Suprapubic skin (tissue), 4 donors: ENCODE measurements at regions not wholly inside any gene's neighbourhood (a gene's known extent, or its start where the extent isn't known, plus 50 kb on each side); places are given as distances from the start of the nearest gene placed in this dataset.

Experiments used
- DNase-seq, 2 donors: peaks; one replicate each; pipeline ENCODE4 v3.0.0-alpha.2; 2019; ENCODE audit warnings: low spot score in 2 of 2
- H3K27ac ChIP-seq: fragments of 200-600 bp; sonication (generic); one replicate; pipeline ENCODE4 v1.5.1; 2019
- H3K27me3 ChIP-seq: fragments of 200-600 bp; sonication (generic); one replicate; pipeline ENCODE4 v1.5.1; 2019
- H3K36me3 ChIP-seq: fragments of 200-600 bp; sonication (generic); one replicate; pipeline ENCODE4 v1.5.1; 2019
- H3K4me1 ChIP-seq: fragments of 200-600 bp; sonication (generic); one replicate; pipeline ENCODE4 v1.5.1; 2019
- H3K4me3 ChIP-seq: fragments of 200-600 bp; sonication (generic); one replicate; pipeline ENCODE4 v1.5.1; 2019; ENCODE audit warnings: mild to moderate bottlenecking
- H3K9me3 ChIP-seq: fragments of 200-600 bp; sonication (generic); one replicate; pipeline ENCODE4 v1.5.1; 2019
- EP300 ChIP-seq: sonication (generic); formaldehyde crosslinking; IDR thresholded peaks from one replicate; pipeline ENCODE4 v1.6.1; 2017; ENCODE audit warnings: antibody characterized with exemption
- POLR2A ChIP-seq, 2 donors: fragments of 450-650 bp; IDR thresholded peaks; one replicate each; pipeline ENCODE4 v1.6.1; 2017; ENCODE audit warnings: antibody characterized with exemption in 2 of 2, mild to moderate bottlenecking in 2 of 2, moderate library complexity in 2 of 2
- POLR2AphosphoS5 ChIP-seq, 3 donors: sonication (generic); formaldehyde crosslinking; IDR thresholded peaks; one replicate each; pipeline ENCODE4 v1.6.1; 2017; ENCODE audit warnings: antibody characterized with exemption in 3 of 3
- WGBS: methylation state at CpG from one replicate; pipeline ENCODE4 v1.1.5; 2018; 5-methylcytosine and 5-hydroxymethylcytosine counted together
- TF ChIP-seq, protein P1 (sequence below), 2 donors: fragments of 200-600 bp in 1 of 2; fragments of 450-650 bp in 1 of 2; sonication (generic) in 1 of 2; IDR thresholded peaks; one replicate each; pipeline ENCODE4 v1.5.1; 2016 to 2019; ENCODE audit warnings: antibody characterized with exemption in 2 of 2, mild to moderate bottlenecking in 1 of 2, moderate library complexity in 1 of 2

DNA sequence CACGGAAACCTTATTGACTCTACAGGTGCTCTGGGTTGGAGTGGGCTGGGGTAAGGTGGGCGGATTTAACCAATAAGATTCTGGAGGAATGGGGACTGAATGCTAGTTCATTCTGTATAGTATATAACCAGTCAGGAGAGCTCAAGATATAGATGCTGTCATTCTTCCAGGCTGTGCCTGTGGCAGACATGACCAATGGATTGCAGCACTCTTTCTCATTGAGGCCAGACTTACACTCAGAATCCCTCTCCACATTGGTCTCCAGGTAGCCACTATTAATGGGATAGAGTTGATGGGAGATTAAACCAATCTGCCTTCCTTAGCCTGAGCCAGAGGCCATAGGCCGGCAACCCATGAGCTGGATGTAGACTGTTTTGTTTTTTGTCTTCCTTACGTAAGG is 82.8 kb upstream of the MEF2A start:
- Histone ChIP-seq H3K27me3 (no peaks in the 10 kb centered on the region), H3K27ac (no peak overlapping the region), H3K4me1 (peaks cover 26% of the 10 kb centered on the region), H3K36me3 (no peaks in the 10 kb centered on the region), H3K9me3 (no peaks in the 10 kb centered on the region), H3K4me3 (no peak overlapping the region)
- TF ChIP-seq, protein P1, sequence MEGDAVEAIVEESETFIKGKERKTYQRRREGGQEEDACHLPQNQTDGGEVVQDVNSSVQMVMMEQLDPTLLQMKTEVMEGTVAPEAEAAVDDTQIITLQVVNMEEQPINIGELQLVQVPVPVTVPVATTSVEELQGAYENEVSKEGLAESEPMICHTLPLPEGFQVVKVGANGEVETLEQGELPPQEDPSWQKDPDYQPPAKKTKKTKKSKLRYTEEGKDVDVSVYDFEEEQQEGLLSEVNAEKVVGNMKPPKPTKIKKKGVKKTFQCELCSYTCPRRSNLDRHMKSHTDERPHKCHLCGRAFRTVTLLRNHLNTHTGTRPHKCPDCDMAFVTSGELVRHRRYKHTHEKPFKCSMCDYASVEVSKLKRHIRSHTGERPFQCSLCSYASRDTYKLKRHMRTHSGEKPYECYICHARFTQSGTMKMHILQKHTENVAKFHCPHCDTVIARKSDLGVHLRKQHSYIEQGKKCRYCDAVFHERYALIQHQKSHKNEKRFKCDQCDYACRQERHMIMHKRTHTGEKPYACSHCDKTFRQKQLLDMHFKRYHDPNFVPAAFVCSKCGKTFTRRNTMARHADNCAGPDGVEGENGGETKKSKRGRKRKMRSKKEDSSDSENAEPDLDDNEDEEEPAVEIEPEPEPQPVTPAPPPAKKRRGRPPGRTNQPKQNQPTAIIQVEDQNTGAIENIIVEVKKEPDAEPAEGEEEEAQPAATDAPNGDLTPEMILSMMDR (IDR thresholded peaks at IDR 0.05): no peak
- TF ChIP-seq POLR2A (IDR thresholded peaks at IDR 0.05) (no peak), POLR2AphosphoS5 (IDR thresholded peaks at IDR 0.05) (no peak), EP300 (no peak)
- 96% methylated on average over 4 of the region's 4 CpGs for WGBS
- DNase-seq: no peak

DNA sequence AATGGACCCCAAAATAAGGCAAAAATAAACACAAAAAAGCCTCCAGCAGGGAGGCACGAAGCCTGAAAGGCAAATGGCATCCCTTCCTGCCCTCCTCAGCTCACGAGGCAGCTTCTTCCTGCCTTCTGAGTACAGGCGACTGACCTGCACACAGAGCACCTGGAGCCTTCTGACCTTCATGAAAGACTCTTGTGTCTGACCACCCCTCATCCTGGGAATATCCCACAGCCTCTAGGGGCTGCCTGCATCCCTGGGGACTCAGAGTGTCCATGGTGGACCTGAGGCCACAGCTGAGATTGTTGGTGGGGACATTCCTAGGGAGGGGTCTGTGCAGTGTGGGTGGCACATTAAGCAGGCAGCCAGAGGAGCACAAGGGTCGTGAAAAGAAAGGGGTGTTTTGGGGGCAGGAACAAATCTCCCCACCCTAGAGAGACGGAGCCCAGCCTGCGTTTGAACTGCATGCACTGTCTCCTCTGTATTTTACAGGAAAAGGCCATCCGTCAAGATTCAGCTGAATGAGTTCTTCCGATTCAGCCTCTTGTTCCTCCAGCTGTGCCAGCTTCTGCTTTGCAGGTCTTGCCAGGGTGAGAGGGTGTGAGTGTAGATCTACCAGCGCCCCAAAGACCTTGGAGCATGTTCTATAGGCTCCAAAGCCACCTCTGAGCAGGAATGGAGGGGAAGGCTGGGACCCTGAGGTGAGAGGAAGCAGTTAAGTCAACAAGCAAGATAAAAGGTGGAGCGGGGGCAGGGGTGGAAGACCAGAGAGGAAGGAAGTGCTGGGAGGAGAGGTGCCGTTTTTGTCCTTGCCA is 80.4 kb upstream of the MEF2A start:
- no peak overlapping the region for H3K4me3 ChIP-seq
- DNase-seq: no peak
- peak overlapping the region; percentile 71 for H3K27ac ChIP-seq
- no peaks in the 10 kb centered on the region for H3K36me3 ChIP-seq
- 59% methylated on average over 11 of the region's 11 CpGs for WGBS
- H3K4me1 ChIP-seq: peaks cover 26% of the 10 kb centered on the region
- no peaks in the 10 kb centered on the region for H3K27me3 ChIP-seq
- no peak for TF ChIP-seq POLR2AphosphoS5 (IDR thresholded peaks at IDR 0.05)
- no peak for TF ChIP-seq POLR2A (IDR thresholded peaks at IDR 0.05)
- TF ChIP-seq, protein P1 (IDR thresholded peaks at IDR 0.05): no peak
- no peak for TF ChIP-seq EP300
- no peaks in the 10 kb centered on the region for H3K9me3 ChIP-seq

DNA sequence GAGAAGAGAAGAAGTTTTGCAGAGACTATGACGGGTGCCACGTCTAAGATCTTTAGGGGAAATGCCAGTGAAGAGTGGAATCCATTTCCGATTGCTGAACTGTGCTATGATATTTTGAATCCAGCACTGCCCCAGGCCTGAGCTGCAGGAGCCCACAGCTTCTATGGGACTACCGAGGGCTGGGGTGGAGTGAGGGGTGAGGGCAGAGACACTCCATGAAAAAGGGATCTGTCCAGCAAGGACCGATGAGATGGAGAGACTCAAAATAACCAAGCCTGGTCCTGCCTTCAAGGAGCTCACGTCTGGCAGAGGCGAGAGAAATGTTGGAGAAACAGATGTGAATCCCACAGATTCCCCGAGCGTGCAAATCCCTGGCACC is 79.8 kb upstream of the MEF2A start:
- Histone ChIP-seq H3K4me1 (peaks cover 26% of the 10 kb centered on the region), H3K9me3 (no peaks in the 10 kb centered on the region), H3K27ac (peak overlapping the region; percentile 71), H3K4me3 (peak overlapping the region; percentile 44), H3K36me3 (no peaks in the 10 kb centered on the region), H3K27me3 (no peaks in the 10 kb centered on the region)
- DNase-seq: no peak
- WGBS: 11% methylated on average over 9 of the region's 9 CpGs
- no peak for TF ChIP-seq POLR2AphosphoS5 (IDR thresholded peaks at IDR 0.05)
- TF ChIP-seq, protein P1 (IDR thresholded peaks at IDR 0.05): no peak
- no peak for TF ChIP-seq EP300

DNA sequence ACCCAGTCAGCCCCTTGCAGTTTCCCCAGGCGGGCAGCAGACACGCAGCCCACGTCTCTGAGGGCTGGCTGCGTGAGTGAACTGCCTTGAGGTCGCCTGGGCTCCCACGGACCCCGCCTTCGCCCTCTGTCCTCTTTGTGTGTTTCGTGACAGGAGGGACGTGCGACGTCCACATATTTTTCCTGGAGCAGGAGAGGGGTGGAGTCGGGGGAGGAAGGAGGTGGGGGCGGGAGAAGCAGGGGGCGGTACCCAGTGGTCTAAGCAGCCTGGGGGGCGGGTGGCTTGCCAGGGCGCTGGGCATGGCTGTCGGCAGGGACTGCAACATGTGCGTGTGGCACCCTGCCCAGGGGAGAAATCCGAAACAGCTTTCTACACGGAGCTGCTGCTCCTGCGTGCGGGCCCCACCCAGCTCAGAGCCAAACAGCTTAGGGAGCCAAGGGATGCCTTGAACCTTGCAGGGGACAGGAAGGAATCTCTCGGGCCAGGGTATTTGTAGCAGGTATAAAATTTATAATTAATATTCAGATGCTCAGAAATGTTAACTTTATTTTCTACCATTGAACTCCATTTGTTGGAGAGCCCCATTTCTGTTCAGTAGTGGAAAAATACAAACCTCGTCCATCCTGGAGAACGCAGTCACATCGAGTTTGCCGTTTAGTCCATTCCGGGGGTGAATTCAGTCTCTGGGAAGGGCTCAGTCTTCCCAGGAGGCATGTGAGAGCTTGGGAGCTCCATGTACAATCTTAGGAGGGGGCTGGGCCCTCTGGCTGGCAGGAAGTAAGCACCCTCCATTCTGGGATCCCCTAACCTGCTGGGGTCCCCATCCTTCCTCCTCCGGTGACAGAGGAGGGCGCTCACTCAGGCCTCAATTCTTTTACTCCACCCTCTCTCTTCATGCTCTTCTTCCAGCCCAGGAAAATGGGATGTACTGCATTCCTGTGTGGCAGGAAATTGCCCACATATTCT is 79.1 kb upstream of the MEF2A start:
- H3K27ac ChIP-seq: peak overlapping the region; percentile 71
- peak; percentile 89 to 92 for DNase-seq
- TF ChIP-seq POLR2A (IDR thresholded peaks at IDR 0.05): no peak
- no peak for TF ChIP-seq POLR2AphosphoS5 (IDR thresholded peaks at IDR 0.05)
- TF ChIP-seq, protein P1 (IDR thresholded peaks at IDR 0.05): no peak
- no peak for TF ChIP-seq EP300
- 3% methylated on average over 15 of the region's 31 CpGs for WGBS
- no peaks in the 10 kb centered on the region for H3K27me3 ChIP-seq
- peak overlapping the region; percentile 44 for H3K4me3 ChIP-seq
- H3K4me1 ChIP-seq: peaks cover 26% of the 10 kb centered on the region
- no peaks in the 10 kb centered on the region for H3K9me3 ChIP-seq
- H3K36me3 ChIP-seq: no peaks in the 10 kb centered on the region

DNA sequence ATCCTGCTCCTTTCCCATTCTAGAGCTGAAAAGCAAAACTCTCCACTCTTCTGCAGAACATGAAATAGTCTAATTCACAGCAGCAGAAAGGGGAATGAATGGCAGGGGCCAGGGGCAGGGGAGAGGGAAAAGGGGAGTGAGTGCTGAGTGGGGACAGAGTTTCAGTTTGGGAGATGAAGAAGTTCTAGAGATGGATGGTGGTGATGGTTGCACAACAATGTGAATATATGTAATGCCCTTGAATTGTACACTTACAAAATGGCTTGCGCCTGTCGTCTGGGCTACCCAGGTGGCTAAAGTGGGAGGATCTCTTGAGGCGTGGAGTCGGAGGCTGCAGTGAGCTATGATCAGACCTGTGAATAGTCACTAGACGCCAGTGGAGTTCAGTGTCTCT is 78.5 kb upstream of the MEF2A start:
- DNase-seq: peak in 1 of 2 donors; percentile 31
- no peaks in the 10 kb centered on the region for H3K9me3 ChIP-seq

More for the DNA sequence above, 78.5 kb upstream of the MEF2A start:
- TF ChIP-seq, protein P1 (IDR thresholded peaks at IDR 0.05): no peak
- TF ChIP-seq EP300 (no peak), POLR2AphosphoS5 (IDR thresholded peaks at IDR 0.05) (no peak), POLR2A (IDR thresholded peaks at IDR 0.05) (no peak)
- Histone ChIP-seq H3K27ac (peak overlapping the region; percentile 71), H3K27me3 (no peaks in the 10 kb centered on the region), H3K36me3 (no peaks in the 10 kb centered on the region), H3K4me3 (peak overlapping the region; percentile 44), H3K4me1 (peaks cover 26% of the 10 kb centered on the region)
- 88% methylated on average over 5 of the region's 5 CpGs for WGBS
